Fibroblast of lung (primary cell): ENCODE measurements at regions not wholly inside any gene's neighbourhood (a gene's known extent, or its start where the extent isn't known, plus 50 kb on each side); places are given as distances from the start of the nearest gene placed in this dataset.

Source experiments
- DNase-seq, 2 donors: peaks; one replicate each; pipeline versions ENCODE4 v3.0.0 to v3.0.0-alpha.2; 2010; ENCODE audit warnings: low read depth in 2 of 2
- H2AFZ ChIP-seq: 2 replicates; pipeline ENCODE4 v1.5.1; 2012; ENCODE audit warnings: low read length, control low read depth, inconsistent platforms
- H3K27ac ChIP-seq: 2 replicates; pipeline ENCODE4 v1.5.1; 2011; ENCODE audit warnings: low read length, control low read depth; ENCODE audit not compliant: insufficient read depth
- H3K27me3 ChIP-seq: 2 replicates; pipeline ENCODE4 v1.5.1; 2011; ENCODE audit warnings: mild to moderate bottlenecking, low read length; ENCODE audit not compliant: control insufficient read depth, insufficient read depth
- H3K36me3 ChIP-seq: 2 replicates; pipeline ENCODE4 v1.5.1; 2011; ENCODE audit warnings: low read length; ENCODE audit not compliant: control insufficient read depth, insufficient read depth
- H3K4me1 ChIP-seq: 2 replicates; pipeline ENCODE4 v1.5.1; 2011; ENCODE audit warnings: low read length; ENCODE audit not compliant: control insufficient read depth, insufficient read depth; ENCODE audit errors: extremely low read depth
- H3K4me2 ChIP-seq: 2 replicates; pipeline ENCODE4 v1.5.1; 2011; ENCODE audit warnings: low read length, control low read depth; ENCODE audit not compliant: insufficient read depth; ENCODE audit errors: extremely low read depth
- H3K4me3 ChIP-seq, 4 experiments: fragments of 200-600 bp in 1 of 4; sonication (generic) in 1 of 4; replicated peaks in 1 of 4; 2 replicates each; pipeline ENCODE4 v1.5.1; 2011 to 2016; ENCODE audit warnings: low read length in 4 of 4, low read depth in 3 of 4, mild to moderate bottlenecking in 3 of 4, control low read depth in 2 of 4, inconsistent platforms in 1 of 4, mixed read lengths in 1 of 4; ENCODE audit not compliant: insufficient read depth in 1 of 4; ENCODE audit errors: control extremely low read depth in 1 of 4
- H3K79me2 ChIP-seq: 2 replicates; pipeline ENCODE4 v1.5.1; 2012; ENCODE audit warnings: mild to moderate bottlenecking, low read length, inconsistent platforms; ENCODE audit not compliant: control insufficient read depth, insufficient read depth
- H3K9ac ChIP-seq: 2 replicates; pipeline ENCODE4 v1.5.1; 2011; ENCODE audit warnings: mild to moderate bottlenecking, low read length, control low read depth; ENCODE audit not compliant: insufficient read depth
- H3K9me3 ChIP-seq: 2 replicates; pipeline ENCODE4 v1.5.1; 2012; ENCODE audit warnings: low read depth, low read length; ENCODE audit not compliant: control insufficient read depth, insufficient read depth
- H4K20me1 ChIP-seq: 2 replicates; pipeline ENCODE4 v1.5.1; 2011; ENCODE audit warnings: low read length; ENCODE audit not compliant: control insufficient read depth, insufficient read depth; ENCODE audit errors: extremely low read depth
- EZH2 ChIP-seq: IDR thresholded peaks from 2 replicates; pipeline ENCODE4 v1.5.1; 2012; ENCODE audit warnings: low read length, control low read depth, mild to moderate bottlenecking; ENCODE audit errors: missing control alignments
- TF ChIP-seq, protein P1 (sequence below), 2 donors: IDR thresholded peaks in 1 of 2; conservative IDR thresholded peaks in 1 of 2; 1 replicate in 1 of 2; 2 replicates in 1 of 2; pipeline ENCODE4 v1.5.1; 2011 to 2012; ENCODE audit warnings: low read length in 2 of 2, control low read depth in 1 of 2, inconsistent platforms in 1 of 2, low read depth in 1 of 2, mild to moderate bottlenecking in 1 of 2

DNA sequence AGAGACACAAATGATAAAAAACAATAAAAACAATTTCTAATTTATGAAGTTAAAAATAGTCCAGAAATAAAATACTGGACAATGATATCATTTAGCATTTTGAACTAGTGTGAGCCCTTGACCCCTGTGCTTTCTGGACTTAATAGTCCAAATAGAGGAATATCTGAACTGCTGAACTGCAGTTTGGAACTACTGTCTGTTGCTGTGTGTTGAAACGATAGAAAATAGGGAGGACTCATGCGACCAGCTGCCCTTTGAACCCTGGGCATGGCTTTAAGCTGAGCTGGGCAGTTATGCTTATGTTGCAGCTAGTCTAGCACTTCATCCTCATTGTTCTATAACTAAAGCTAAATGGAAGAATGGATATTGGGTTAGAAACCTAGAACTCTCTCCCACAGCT is 99.5 kb downstream of the FMR1NB start:
- Histone ChIP-seq H4K20me1 (no peaks in the 10 kb centered on the region), H3K9ac (no peak overlapping the region), H3K79me2 (no peaks in the 10 kb centered on the region), H3K4me2 (no peak overlapping the region), H3K9me3 (no peaks in the 10 kb centered on the region), H3K4me3 (no peak overlapping the region), H2AFZ (no peak overlapping the region), H3K4me1 (no peaks in the 10 kb centered on the region), H3K27ac (no peak overlapping the region), H3K36me3 (no peaks in the 10 kb centered on the region), H3K27me3 (no peaks in the 10 kb centered on the region)
- TF ChIP-seq EZH2, result no peak
- TF ChIP-seq, protein P1, sequence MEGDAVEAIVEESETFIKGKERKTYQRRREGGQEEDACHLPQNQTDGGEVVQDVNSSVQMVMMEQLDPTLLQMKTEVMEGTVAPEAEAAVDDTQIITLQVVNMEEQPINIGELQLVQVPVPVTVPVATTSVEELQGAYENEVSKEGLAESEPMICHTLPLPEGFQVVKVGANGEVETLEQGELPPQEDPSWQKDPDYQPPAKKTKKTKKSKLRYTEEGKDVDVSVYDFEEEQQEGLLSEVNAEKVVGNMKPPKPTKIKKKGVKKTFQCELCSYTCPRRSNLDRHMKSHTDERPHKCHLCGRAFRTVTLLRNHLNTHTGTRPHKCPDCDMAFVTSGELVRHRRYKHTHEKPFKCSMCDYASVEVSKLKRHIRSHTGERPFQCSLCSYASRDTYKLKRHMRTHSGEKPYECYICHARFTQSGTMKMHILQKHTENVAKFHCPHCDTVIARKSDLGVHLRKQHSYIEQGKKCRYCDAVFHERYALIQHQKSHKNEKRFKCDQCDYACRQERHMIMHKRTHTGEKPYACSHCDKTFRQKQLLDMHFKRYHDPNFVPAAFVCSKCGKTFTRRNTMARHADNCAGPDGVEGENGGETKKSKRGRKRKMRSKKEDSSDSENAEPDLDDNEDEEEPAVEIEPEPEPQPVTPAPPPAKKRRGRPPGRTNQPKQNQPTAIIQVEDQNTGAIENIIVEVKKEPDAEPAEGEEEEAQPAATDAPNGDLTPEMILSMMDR (conservative IDR thresholded peaks at IDR 0.05 in 1 of 2, IDR thresholded peaks at IDR 0.05 in 1 of 2; ENCODE audit: low read depth in 1 of 2, low read length in 2 of 2), result no peak
- DNase-seq, result no peak

- no peaks in the 10 kb centered on the region for H4K20me1 ChIP-seq
These were observed 103.5 kb downstream of the FMR1NB start for GRCh38 chrX:148084611-148085010.

GRCh38 chrX:148120151-148120550 is 139.0 kb downstream of the FMR1NB start:
- H3K27ac ChIP-seq, result no peak overlapping the region
- H3K9ac ChIP-seq, result no peak overlapping the region
- TF ChIP-seq, protein P1 (conservative IDR thresholded peaks at IDR 0.05 in 1 of 2, IDR thresholded peaks at IDR 0.05 in 1 of 2; ENCODE audit: low read depth in 1 of 2, low read length in 2 of 2), result no peak
- no peak for TF ChIP-seq EZH2
- H3K27me3 ChIP-seq, result no peaks in the 10 kb centered on the region
- DNase-seq, result no peak
- H3K9me3 ChIP-seq, result no peaks in the 10 kb centered on the region
- H3K4me3 ChIP-seq, result no peak overlapping the region
- no peak overlapping the region for H3K4me2 ChIP-seq
- H3K4me1 ChIP-seq, result no peaks in the 10 kb centered on the region
- no peaks in the 10 kb centered on the region for H3K79me2 ChIP-seq
- no peaks in the 10 kb centered on the region for H3K36me3 ChIP-seq
- no peaks in the 10 kb centered on the region for H4K20me1 ChIP-seq
- no peak overlapping the region for H2AFZ ChIP-seq

More at GRCh38 chrX:148084611-148085010, 103.5 kb downstream of the FMR1NB start:
- Histone ChIP-seq H3K9me3 (no peaks in the 10 kb centered on the region), H2AFZ (no peak overlapping the region), H3K4me3 (no peak overlapping the region), H3K4me1 (no peaks in the 10 kb centered on the region), H3K36me3 (no peaks in the 10 kb centered on the region), H3K9ac (no peak overlapping the region), H3K79me2 (no peaks in the 10 kb centered on the region), H3K27me3 (no peaks in the 10 kb centered on the region), H3K4me2 (no peak overlapping the region), H3K27ac (no peak overlapping the region)
- TF ChIP-seq, protein P1 (conservative IDR thresholded peaks at IDR 0.05 in 1 of 2, IDR thresholded peaks at IDR 0.05 in 1 of 2; ENCODE audit: low read depth in 1 of 2, low read length in 2 of 2), result no peak
- no peak for TF ChIP-seq EZH2
- no peak for DNase-seq
